ENCODE measurements at regions not wholly inside any gene's neighbourhood (a gene's known extent, or its start where the extent isn't known, plus 50 kb on each side); places are given as distances from the start of the nearest gene placed in this dataset.
"Not testable (repeated sequence)": the region's sequence is repeated elsewhere in the genome, so short reads cannot be mapped to it uniquely, and the experiment has no call there.

- no peak for DNase-seq (ENCODE audit: low read depth)
Measured at GRCh38 chr10:80750268-80750667, 212.6 kb downstream of the SH2D4B start.

- DNase-seq (ENCODE audit: low read depth), result no peak
Measured at GRCh38 chr10:80751940-80752339, 214.2 kb downstream of the SH2D4B start.

DNA sequence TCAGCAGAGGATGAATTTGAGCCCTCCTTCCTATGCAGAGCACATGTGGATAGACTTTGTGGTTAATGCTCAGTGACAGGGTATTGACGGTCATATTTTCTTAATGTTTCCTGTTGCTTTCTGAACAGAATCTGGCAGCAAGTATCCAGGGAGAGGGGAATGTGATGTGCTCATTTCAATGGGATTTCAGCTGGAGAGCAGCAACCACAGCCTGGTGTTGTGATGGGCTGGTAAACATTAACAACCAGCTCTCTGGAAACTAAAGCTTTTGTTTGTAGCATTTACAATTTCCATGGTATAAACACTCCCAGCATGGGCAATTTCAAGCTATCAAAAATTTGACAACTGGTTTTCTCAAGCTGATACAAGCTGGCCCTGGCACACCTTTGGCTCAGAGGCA lies 215.9 kb downstream of the SH2D4B start:
- DNase-seq (ENCODE audit: low read depth), result no peak

- DNase-seq (ENCODE audit: low read depth), result no peak
Measured at GRCh38 chr10:80755893-80756292, 218.2 kb downstream of the SH2D4B start.

DNA sequence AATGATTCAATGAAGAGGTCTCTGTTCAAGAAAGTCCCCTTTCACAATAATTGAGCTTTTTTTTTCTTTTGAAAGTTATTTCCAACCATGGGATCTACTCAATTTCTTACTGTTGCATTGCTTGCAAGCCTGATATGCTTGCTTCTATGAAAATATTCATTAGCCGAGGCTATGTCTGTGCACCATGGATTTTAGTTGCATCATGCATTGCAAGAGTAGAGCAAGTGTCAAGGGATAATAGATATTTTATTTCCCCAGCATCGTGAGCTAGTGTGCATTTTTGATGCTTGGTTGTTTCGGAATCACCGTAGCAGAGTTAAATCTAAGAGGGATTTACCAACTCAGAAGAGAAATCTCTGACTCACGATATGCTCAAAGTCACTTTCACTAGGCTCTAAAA lies 222.0 kb downstream of the SH2D4B start:
- DNase-seq (ENCODE audit: low read depth), result no peak

DNA sequence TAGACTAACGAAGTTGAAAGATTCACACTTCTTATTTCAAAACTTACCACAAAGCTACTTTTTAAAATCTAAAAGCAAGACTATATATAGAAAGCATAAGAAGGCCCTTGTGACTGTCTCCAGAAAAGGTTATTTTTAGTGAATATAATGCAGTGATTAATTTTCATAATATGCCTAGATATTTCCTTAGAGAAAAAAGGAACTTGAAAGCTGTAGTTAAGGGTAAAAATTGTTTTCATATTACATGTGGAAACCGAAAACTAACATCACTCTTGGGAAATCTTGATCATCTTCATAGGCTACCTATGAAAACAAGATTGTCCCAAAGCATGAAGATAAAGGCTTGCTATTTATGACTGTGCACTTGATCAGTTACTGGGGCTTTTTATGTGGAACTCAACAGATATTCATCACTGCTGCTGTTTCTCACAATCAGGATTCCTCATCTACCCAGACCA lies 223.2 kb downstream of the SH2D4B start:
- no peak for DNase-seq (ENCODE audit: low read depth)

DNA sequence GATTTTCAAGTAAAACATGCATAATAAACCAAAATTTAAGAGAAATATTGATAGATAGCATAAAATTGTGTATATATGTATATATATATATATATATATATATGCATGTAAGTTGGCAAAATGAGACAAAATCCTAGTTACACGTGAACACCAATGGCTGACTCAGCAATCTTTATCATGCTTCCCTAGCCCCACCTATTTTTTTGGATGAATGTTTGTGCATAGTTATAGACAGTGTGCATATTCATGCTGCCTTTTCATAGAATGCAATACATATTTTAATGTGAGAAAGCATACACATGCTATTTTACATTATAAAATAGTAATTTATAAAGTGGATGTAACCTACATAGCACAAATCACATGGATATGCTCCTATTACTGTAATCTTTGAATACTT lies 230.3 kb downstream of the SH2D4B start:
- DNase-seq (ENCODE audit: low read depth), result no peak

GRCh38 chr10:80769700-80770160 lies 232.0 kb downstream of the SH2D4B start:
- DNase-seq (ENCODE audit: low read depth), result no peak

DNA sequence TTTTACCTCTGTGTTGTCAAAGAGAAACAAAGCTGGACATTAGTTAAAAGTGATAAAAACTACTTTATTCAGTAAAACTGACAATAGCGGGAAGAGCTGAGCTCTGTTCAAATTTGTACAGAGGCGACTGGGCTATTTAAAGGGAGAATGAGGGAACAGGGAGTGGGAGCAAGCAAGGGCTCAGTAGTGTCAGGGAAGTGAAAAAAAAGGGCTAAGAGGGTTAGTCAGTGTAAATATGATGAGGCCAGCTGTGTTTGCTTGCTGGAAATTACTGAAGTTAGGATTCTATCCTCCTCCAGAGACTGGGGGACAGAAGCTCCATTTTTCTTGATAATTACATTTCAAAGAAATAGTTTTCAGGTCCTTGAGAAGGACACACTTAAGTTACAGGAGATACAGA lies 232.5 kb downstream of the SH2D4B start:
- no peak for DNase-seq (ENCODE audit: low read depth)

- no peak for DNase-seq (ENCODE audit: low read depth)
Measured at GRCh38 chr10:80771285-80771684, 233.6 kb downstream of the SH2D4B start.

- no peak for DNase-seq (ENCODE audit: low read depth)
Measured at GRCh38 chr10:80771902-80772555, 234.3 kb downstream of the SH2D4B start.

- DNase-seq (ENCODE audit: low read depth), result no peak
Measured at GRCh38 chr10:80772596-80772995, 234.9 kb downstream of the SH2D4B start.

DNA sequence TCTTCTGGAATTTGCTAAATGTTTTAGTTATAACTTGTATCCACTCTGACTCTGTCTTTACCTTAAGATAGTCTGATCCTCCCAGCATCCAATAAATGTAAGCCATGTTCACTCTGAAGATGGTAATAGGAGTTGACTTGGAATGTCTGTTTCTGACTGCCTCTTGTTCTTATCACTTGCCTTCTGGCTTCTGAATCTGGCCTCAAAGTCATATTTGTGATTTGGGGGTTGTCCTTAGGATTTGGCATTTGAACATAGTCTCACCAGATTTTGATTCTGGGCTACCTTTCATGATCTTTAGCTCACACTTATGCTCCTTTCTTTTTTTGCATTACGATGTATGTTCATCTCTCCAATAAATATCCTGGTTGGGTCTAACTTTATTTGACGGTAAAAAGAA lies 247.0 kb downstream of the SH2D4B start:
- DNase-seq (ENCODE audit: low read depth), result no peak

- no peak for DNase-seq (ENCODE audit: low read depth)
Measured at GRCh38 chr10:80786322-80786721, 248.6 kb downstream of the SH2D4B start.

DNA sequence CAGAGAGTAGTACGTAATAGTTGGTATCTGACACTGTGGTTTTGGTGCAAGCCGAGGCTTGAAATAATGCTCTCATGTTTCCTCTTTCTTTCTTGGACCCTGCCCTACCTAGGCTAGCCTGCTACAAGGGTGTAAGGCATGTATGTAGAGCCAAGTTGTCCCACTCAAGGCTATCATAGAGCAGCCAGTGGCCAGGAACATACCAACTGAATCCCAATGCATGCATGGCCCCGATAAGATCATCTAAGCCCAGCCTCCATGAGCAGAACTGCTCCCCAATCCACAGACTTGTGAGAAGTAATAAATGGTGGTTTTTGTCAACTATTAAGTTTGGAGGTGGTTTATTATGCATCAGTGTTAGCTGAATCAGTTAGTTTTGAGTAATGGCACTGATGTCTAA lies 250.2 kb downstream of the SH2D4B start:
- DNase-seq (ENCODE audit: low read depth), result no peak

- DNase-seq (ENCODE audit: low read depth), result no peak
Measured at GRCh38 chr10:80794994-80795393, 257.3 kb downstream of the SH2D4B start.

DNA sequence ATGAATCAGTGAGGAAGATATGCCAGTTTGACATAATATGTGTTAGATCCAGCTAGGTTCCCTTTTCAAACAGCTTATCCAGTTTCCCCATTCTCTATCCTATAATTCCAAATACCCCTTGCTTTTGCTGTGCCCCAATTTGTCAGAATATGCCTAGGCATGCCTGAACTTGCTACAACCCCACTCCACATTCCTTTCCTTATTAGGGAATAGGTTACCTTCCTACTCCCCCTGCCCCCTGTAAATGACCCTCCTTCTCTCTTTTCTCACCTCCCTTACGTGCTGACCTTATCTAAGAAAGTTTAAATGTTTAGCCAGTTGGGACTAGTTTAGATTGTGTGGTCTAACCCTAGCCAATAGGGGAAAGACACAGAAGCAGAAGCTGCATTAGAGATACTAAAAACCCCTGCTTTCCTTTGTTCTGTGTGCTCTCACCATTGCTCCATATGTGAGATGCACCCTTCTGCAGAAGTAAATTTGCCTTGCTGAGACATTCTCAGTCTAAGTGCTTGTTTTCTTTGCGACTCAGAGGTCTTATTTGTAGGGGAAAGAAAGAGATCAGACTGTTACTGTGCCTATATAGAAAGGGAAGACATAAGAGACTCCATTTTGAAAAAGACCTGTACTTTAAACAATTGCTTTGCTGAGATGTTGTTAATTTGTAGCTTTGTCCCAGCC lies 267.8 kb downstream of the SH2D4B start:
- DNase-seq (ENCODE audit: low read depth), result no peak

- DNase-seq (ENCODE audit: low read depth), result no peak
Measured at GRCh38 chr10:80814147-80814652, 276.5 kb downstream of the SH2D4B start.

- no peak for DNase-seq (ENCODE audit: low read depth)
Measured at GRCh38 chr10:80829151-80829550, 291.4 kb downstream of the SH2D4B start.

DNA sequence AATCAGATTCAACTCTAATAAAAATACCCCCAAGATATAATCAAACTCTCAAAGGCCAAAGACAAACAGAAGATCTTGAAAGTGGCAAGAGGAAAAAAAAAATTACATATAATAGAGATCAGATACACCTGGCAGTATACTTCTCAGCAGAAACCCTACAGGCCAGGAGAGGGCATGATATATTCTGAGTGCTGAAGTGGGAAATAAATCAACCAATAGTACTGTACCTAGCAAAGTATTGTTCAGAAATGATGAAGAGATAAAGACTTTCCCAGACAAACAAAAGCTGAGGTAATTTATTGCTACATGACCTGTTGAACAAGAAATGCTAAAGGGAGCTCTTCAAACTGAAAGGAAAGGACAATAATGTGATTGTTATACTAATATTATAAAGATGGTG lies 291.9 kb downstream of the SH2D4B start:
- DNase-seq (ENCODE audit: low read depth), result no peak

- DNase-seq (ENCODE audit: low read depth), result not testable (repeated sequence)
Measured at GRCh38 chr10:80832693-80833092, 295.0 kb downstream of the SH2D4B start.

DNA sequence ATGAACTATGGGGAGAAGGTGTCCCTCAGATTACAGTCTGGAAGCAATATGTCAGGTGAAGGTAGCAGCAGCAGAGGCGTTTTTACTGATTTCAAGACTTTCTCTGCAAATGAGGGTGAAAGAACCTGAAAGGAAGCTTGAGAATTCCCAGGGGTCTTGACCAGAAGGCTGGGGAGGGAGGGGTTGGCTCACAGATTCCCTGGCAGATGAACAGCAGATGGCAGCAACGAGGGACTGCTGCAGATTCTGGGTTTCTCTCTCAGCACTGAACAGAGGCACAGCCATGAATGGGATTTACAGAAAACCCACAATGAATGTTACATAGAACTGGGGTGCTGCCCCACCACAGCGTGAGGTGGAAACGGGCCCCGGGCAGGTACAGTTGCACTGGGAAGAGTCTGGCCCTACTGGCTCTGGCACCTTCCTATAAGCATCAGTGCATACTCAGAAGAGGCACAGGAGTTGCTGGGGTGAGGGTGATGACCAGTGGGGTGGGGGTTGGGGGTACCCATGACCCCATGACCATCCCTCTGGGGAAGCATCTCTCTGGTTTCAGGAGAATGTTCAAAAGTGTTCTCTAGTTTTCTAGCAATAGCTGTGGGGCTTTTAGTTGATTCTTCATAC lies 317.8 kb downstream of the SH2D4B start:
- DNase-seq (ENCODE audit: low read depth), result no peak

GRCh38 chr10:80856186-80856585 lies 318.5 kb downstream of the SH2D4B start:
- no peak for DNase-seq (ENCODE audit: low read depth)
